ENCODE measurements at regions not wholly inside any gene's neighbourhood (a gene's known extent, or its start where the extent isn't known, plus 50 kb on each side); places are given as distances from the start of the nearest gene placed in this dataset.
"Not testable (repeated sequence)": the region's sequence is repeated elsewhere in the genome, so short reads cannot be mapped to it uniquely, and the experiment has no call there.

- POLR2A ChIA-PET (ENCODE audit: low non-redundant PET), result no interaction called here
- TF ChIP-seq CTCF (conservative IDR thresholded peaks at IDR 0.05; ENCODE audit: low read depth), result no peak
- CTCF ChIA-PET, result interaction anchor here (0.5 to 0.6 kb wide), 2 partner anchors 14 to 47 kb away, joined by 3 read pairs; no protein-coding TSS in a partner anchor
- DNase-seq (ENCODE audit: low spot score), result no peak
- H3K27ac ChIP-seq, result no peak overlapping the region
Measured at GRCh38 chr9:80496901-80497556, 925.3 kb downstream of the TLE4 start.

GRCh38 chr9:80493258-80493657, 921.5 kb downstream of the TLE4 start:
- H3K27ac ChIP-seq, result no peak overlapping the region
- ChIA-PET CTCF (no interaction called here), POLR2A (ENCODE audit: low non-redundant PET) (no interaction called here)
- no peak for TF ChIP-seq CTCF (conservative IDR thresholded peaks at IDR 0.05; ENCODE audit: low read depth)
- no peak for DNase-seq (ENCODE audit: low spot score)

GRCh38 chr9:80492221-80492620, 920.5 kb downstream of the TLE4 start:
- POLR2A ChIA-PET (ENCODE audit: low non-redundant PET), result no interaction called here
- TF ChIP-seq CTCF (conservative IDR thresholded peaks at IDR 0.05; ENCODE audit: low read depth), result no peak
- H3K27ac ChIP-seq, result no peak overlapping the region
- no peak for DNase-seq (ENCODE audit: low spot score)
- CTCF ChIA-PET, result interaction anchor here (0.6 kb wide), 1 partner anchor 116 kb away, joined by 3 read pairs; no protein-coding TSS in a partner anchor

GRCh38 chr9:80491086-80491696, 919.4 kb downstream of the TLE4 start:
- no peak overlapping the region for H3K27ac ChIP-seq
- ChIA-PET POLR2A (ENCODE audit: low non-redundant PET) (no interaction called here), CTCF (no interaction called here)
- TF ChIP-seq CTCF (conservative IDR thresholded peaks at IDR 0.05; ENCODE audit: low read depth), result no peak
- DNase-seq (ENCODE audit: low spot score), result no peak

GRCh38 chr9:80489329-80489728, 917.6 kb downstream of the TLE4 start:
- CTCF ChIA-PET, result interaction anchor here (0.6 kb wide), 1 partner anchor 351 kb away, joined by 5 read pairs; no protein-coding TSS in a partner anchor
- DNase-seq (ENCODE audit: low spot score), result no peak
- no peak for TF ChIP-seq CTCF (conservative IDR thresholded peaks at IDR 0.05; ENCODE audit: low read depth)
- no peak overlapping the region for H3K27ac ChIP-seq
- POLR2A ChIA-PET (ENCODE audit: low non-redundant PET), result no interaction called here

- no peak for DNase-seq (ENCODE audit: low spot score)
- ChIA-PET CTCF (no interaction called here), POLR2A (ENCODE audit: low non-redundant PET) (no interaction called here)
- TF ChIP-seq CTCF (conservative IDR thresholded peaks at IDR 0.05; ENCODE audit: low read depth), result no peak
- H3K27ac ChIP-seq, result no peak overlapping the region
Measured at GRCh38 chr9:80485420-80486250, 913.9 kb downstream of the TLE4 start.

- CTCF ChIA-PET; POLR2A ChIA-PET (ENCODE audit: low non-redundant PET); DNase-seq (ENCODE audit: low spot score); H3K27ac ChIP-seq: not testable (repeated sequence)
Measured at GRCh38 chr9:80482251-80482650, 910.5 kb downstream of the TLE4 start.
